Superior temporal gyrus (tissue), 1 donor: ENCODE measurements at regions not wholly inside any gene's neighbourhood (a gene's known extent, or its start where the extent isn't known, plus 50 kb on each side); places are given as distances from the start of the nearest gene placed in this dataset.
"Not testable (repeated sequence)": the region's sequence is repeated elsewhere in the genome, so short reads cannot be mapped to it uniquely, and the experiment has no call there.

Experiments
- DNase-seq: peaks from one replicate; pipeline ENCODE4 v3.0.0-alpha.2; 2016; ENCODE audit errors: extremely low spot score

DNA sequence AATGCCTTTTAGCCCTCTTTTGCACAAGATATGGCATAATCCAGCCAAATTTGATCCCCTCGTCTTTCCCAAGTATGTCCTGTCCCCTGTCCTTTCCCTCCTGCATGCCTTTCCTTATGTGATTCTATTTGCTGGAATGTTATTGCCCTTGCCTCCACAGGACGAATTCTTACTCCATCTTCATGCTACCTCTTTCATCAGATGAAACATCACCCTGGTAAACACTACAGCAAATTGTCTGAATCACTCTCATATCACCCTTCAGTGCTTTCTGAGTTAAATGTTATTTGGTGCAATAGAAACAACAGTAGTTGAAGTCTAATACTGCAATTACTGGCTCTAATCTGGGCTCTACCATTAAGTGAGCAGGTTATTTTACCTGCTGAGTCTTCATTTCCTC, 52.2 kb upstream of the FAT1 start:
- no peak for DNase-seq

DNA sequence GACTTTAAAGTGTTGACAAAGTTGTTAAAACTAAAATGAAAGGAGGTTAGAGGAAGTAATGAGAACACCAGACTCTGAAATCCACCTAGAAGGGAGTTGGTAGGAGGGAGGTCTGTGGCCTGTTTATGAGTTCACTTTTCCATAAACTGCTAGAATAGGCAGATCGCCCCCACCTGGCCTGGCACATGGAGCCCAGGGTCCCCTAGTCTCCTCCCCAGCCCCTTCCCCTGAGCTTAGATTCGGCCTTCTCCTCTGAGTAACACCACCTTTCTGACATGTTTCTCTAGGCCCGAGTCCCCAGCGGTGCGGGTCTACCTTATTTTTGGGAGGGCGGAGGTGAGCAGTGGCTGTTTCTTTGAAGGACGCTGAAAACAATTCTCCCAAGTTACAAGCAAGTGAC, 54.5 kb upstream of the FAT1 start:
- DNase-seq = no peak

DNA sequence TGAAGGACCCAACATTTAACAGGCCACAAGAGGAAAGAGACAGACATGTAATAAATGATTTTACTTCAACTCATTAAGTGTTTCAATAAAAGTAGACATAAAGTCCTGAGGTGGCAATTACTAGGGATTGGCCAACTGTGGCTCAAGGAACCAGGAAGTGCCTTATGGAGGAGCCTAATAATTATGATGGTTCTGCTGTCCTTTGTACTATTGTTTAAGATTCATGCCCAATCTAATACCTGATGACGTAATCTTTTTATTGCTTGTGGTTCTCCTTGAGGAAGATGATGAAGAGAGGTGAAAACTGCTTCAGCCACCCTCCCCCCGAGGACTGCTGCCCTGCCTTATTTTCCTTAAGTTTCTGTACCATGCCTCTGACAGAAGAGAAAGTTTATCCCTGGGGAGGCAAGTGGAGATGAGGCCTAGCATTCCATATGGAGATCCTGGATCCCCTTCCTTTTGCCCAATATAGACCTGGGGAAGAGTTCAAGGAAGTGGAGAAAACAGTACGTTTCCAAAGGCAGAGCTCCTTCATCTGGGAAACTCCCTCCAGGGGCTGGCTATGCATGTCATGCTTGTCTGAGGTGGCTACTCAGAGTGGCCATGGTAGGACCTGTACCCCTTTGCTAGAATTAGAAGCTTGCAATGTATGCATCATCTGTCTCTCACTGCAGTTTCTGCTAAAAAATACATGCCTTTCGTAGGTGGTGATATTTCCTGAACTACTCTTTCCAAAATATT, 56.8 kb upstream of the FAT1 start:
- DNase-seq = no peak

DNA sequence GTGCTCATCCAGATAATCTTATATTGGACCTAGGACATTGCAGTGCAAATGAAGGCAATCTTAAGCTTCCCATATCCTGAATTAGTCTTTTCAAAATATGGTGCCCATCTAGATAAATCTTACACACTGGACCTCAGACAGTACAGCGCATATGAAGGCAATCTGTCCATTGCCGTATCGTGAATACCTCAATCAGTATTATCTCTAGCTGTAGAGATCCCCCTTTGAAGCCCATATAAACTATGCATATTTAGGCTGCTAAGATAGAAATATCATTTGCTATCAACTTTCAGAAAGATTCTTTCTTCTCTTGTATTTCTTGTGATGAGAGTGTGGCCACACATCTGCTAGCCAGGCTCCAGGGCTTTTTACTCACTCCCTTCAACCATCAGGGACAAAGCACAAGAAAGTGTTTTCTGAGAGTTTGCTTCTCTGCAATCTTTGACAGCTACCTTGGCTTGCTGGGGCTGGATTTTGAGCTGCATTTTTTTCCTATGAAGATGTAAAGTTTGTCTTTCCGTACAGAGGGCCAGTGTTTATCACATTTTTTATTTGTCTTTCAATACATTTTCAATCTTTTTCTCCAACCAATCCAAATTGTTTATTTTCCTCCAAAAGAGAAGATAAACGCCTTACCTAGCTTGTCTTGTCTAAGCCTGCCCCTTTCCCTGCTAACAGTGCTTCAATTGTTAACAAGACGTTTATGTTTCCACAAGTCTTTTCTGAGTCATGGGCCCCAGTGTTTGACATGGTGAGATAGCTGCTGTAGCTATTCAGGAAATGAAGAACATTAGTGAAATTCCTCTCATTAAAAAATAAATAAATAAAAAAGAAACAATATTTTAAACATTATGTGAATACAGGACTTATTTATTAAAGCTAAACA, 57.6 kb upstream of the FAT1 start:
- no peak for DNase-seq

DNA sequence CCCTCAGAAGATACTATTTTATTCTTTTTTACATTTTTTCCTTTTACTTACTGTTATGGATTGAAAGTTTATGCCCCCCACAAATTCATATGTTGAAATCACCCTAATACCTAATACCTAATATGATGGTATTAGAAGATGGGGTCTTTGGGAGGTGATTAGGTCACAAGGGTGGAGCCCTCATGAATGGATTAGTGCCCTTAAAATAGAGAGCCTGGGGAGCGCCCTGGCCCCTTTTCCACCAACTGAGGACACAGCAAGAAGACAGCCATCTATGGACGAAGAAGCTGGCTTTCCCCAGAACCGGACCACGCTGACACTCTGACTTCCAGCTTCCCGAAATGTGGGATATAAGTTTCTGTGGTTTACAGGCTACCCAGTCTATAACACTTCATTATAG, 58.6 kb upstream of the FAT1 start:
- no peak for DNase-seq

DNA sequence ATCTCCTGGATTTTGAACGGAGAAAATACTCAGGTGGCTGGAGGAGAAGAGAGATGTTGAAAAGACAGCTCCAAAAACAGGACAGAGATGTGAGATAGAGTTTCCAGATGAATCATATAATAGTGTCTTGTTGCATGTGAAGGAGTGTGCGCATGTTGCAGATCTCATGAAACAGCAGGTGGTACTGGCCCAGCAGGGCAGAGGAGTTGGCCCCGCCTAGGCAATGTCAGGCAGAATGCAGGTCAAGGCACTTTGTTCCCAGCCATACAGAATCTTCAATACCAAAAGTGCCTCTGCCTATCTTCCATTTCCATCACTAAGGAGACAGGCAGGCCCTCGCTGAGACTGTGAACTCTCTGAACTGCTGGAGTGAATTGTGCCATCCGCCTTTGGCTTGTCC, 63.9 kb upstream of the FAT1 start:
- DNase-seq = no peak

DNA sequence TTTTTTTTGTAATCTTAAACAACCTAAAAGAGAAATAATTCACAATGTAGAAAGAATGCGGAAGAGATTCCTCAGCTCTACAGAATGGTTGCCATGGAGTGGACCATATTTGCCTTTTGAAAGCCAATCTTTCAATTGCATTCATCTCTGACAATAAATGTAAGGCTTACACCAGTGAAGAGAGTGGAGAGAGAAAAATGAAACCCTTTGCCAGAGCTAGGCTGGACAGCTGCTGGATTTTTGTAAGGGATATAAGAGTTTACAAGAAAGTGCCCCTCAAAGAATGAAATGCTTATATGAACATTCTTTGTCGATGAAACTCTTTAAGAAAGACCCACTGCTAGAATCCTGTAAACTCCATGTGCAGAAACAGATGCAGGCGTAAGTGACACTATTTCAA, 66.0 kb upstream of the FAT1 start:
- DNase-seq = no peak

DNA sequence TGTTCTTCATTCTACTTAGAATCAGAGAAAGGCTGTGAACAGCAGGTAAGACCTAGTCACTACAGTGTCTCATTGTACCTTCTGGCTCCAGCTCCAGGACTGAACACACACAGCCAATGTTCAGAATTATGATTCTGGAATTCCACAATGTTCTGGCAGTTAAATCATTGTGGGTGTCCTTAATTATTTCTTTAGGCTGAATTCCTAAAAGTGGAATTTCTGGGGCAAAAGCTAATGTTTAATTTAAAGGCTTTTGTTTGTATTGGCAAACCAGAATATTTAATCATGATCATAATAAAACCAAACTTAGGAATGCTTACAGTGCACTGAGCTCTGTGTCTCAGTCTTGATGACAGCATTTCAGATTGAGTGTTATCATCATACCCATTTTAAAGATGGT, 67.0 kb upstream of the FAT1 start:
- no peak for DNase-seq

DNA sequence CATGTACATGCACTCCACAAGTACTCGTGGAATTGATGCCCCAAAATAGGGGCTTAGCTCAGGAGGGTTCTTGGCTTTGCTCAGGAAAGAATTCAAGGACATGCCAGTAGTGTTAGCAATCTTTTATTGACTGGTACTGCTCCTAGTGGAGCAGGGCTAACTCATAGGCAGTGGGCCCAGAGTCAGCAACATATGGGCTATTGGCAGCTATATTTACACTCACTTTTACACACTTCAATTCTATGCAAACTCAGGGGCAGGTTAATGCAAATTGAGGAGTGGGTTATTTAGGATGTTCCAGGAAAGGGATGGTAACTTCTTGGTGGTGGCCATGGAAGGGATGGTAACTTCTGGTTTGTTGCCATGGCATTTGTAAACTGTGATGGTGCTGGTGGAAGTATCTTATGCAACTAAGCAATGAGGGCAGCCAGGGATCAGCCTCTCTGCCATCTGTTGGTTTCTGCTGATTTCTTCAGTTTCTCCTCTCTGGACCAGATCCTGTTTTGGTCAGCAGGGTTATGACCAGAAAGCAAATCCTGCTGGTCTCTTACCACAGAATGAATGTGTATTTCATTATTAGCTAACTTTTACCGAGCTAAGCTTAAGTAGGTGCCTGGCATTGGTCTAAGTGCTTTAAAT, 69.2 kb upstream of the FAT1 start:
- no peak for DNase-seq

DNA sequence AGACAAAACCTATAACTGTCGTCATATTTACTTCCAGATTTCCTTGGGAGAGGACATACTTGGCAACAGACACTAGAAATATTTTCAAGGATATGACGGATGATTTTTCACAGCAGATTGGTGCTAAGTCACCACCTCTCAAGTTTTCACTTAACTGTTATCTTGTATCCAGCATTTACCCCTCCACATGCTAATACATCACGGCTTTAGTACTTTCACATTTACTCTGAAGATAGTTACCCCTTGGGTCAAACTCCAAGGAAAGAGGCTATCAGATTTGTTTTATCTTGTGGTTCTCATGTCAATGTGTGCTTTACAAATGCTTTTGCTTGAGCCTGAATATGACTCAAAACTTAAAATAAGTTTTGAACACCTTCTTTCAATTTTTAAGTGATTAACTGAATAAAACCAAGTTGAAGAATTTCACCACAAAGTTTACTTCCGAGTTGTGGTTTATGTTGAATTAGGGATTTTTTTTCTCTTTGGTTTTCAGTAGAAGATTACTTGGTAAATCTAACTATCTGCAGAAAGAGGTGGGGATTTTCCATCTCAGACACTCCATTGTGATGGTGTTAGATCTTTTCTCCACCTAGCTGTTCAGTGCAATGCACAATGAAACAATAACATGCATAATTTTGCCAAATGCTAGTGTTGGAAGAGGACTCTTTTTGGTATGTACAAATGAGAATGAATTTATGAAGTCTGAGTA, 75.4 kb upstream of the FAT1 start:
- DNase-seq = no peak

DNA sequence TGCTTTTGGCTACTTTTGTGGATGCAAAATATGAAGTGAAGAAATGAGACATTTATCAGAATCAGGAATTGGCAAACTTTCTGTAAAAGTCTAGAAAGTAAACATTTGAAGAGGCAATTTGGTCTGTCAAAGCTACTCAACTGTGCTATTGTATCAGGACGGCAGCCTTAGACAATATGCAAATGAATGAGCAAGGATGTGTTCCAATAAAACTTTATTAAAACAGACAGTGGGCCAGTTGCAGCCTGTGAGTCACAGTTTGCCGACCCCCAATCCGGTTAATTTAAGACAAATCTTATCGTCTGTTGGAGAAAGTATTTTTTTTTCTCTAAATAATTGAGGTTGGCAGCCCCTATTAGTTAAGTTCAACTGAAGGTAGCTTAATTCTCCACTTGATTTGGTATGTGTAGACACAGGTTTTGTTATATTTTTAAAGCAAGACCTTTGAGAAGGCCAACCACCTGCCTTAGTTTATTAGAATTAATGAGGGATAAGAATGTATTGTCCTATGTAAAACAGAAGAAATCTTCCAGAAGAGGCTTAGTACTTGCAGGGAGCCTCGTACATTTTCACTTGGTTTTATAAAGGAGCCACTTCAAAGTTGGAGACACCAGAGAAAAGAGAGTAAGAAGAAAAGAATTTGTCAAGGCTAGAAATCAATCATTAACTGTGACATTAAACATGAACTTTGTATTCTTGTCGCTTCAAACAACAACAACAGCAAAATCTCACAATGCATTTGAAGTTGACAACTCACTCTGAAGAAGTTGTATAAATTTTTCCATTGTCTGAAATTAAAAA, 81.6 kb upstream of the FAT1 start:
- no peak for DNase-seq

DNA sequence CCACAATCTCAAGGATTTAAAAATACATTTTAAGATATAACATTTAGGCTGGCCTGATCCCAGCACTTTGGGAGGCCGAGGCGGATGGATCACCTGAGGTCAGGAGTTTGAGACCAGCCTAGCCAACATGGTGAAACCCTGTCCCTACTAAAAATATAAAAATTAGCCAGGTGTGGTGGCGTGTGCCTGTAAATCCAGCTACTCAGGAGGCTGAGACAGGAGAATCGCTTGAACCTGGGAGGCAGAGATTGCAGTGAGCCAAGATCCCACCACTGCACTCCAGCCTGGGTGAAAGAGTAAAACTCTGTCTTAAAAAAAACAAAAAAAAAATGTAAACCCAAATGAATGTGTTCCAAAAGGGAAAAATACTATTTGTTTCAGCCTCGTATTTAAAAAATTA, 82.3 kb upstream of the FAT1 start:
- not testable (repeated sequence) for DNase-seq

DNA sequence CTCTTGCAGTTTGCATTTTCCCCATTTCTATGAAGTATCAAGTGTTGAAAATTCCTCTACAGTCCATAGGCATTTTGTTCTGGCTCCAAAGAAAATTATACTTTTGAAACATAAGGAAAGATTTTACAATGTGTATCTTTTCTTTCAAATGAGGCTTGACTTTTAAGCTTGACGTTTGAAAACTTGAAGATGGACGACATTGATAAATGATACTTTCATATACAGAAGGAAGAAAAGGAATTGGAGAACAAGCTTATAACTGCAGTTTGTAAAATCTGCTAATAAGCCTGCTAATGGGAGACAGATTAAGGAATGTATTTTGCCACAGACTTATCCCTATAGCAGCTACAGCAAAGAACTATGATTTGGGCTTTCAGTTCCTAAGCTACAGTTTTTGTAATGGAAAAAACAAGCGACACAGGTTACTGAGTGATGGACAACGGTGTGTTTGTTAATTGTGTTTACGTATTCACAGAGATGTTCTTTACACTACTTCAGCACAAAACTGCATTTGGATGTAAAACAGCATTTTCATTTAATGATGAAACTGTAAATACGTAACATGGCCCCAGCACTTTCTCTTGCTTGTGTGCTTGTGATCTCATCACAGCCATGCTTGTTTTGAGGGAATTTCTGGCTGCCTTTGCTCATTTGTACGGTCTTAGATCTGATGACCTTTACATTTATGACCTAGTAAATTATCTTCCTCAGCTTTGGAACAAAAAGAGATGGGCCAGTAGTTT, 83.2 kb upstream of the FAT1 start:
- no peak for DNase-seq

DNA sequence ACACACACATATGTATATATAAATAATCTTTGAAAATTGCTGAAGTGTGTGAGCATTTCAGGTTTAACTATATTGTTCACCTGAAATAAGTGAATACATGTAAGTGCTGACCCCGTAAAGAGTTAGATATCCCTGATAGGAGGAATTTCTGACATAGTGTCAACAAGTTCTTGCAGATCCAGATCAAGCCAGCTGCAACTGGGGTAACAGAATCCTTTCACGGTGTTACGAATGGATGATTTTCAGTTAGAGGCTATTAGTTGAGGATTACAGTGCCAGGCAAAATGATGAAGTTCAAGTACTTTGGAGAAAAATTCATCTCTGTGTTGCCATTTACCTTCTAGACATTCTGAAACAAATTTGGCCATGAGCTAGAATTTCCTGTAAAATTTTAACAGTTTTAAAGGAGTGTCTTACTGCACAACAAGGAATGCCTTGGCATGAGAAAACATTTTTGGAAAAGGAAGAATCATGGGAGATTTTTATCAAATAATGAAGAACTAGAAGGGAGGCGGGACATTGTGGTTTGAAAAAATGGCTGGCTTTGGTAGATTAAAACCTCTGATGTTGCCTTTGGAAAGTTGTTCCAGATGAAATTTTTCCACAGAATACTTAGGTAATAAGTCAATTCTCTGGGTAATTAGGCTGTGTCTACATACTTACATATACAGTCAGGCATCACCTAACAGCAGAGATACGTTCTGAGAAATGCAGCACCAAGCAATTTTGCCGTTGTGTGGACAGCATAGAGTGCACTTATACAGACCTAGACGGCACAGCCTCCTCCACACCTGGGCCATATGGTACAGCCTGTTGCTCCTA, 84.4 kb upstream of the FAT1 start:
- no peak for DNase-seq

DNA sequence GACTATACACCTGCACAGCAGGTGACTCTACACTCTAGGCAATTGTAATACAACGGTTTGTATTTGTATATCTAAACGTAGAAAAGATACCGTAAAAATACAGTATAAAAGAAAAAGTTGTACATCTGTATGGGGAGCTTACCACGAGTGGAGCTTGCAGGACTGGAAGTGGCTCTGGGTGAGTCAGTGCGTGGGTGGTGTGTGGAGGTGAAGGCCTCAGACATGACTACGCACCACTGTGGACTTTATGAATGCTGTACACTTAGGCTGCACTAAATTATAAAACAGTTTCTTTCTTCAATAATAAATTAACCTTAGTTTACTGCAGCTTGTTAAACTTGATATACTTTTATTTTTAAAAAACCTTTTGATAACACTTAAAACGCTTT, 85.0 kb upstream of the FAT1 start:
- DNase-seq = no peak

DNA sequence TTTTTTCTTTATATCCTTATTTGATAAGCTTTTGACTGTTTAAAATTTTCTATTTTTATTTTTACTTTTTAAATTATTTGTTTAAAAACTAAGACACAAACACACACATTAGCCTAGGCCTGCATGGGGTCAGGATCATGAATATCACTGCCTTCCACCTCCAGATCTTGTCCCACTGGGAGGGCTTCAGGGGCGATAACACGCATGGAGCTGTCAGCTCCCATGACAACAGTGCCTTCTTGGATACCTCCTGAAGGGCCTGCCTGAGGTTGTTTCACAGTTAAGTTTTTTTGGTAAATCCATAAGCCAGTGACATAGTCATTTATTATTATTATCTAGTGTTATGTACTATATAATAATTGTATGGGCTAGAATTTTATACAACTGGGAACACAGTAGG, 85.4 kb upstream of the FAT1 start:
- no peak for DNase-seq

DNA sequence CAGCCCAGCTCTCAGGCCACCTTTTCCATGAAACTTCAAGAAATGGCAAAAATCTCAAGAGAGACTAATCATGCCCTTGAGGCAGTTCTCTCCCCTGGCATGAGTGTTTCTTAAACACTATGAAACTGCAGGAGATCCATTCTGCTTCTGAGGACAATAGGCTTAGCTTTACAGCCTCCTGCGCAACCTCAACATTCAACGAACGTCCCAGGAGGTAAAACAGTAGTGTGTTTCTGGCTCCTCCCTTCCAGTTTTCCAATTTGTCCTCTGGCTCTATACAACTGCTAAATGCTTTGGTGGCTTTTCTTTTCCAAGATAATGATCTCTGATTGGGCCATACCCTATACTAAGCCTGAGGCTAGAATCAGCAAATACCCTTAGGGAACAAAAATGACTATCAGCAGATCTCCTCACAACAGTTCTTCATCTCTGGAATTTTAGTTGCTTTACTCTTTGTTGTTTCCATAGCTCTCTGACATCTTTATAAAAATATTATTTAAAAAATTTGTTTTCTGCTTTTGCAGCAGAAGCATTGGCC, 87.0 kb upstream of the FAT1 start:
- no peak for DNase-seq

DNA sequence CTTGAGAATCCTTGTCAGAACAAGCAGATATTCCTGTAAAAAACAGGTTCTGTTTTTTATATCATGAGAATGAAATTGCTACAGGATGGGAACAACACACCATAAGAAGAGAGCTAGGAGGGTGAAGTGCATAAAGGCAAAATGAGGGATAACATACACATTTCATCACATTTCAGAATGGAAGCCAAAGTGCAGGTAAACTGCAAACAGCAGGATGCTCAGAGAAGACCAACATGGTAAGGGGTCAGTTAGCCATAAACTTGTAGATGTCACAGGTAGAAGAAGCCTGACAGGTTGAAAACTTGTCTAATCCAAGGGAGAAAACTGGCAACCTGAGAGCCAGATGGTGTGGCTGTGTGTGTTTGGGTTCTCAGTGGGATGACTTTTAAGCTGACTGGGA, 88.9 kb upstream of the FAT1 start:
- DNase-seq = no peak

DNA sequence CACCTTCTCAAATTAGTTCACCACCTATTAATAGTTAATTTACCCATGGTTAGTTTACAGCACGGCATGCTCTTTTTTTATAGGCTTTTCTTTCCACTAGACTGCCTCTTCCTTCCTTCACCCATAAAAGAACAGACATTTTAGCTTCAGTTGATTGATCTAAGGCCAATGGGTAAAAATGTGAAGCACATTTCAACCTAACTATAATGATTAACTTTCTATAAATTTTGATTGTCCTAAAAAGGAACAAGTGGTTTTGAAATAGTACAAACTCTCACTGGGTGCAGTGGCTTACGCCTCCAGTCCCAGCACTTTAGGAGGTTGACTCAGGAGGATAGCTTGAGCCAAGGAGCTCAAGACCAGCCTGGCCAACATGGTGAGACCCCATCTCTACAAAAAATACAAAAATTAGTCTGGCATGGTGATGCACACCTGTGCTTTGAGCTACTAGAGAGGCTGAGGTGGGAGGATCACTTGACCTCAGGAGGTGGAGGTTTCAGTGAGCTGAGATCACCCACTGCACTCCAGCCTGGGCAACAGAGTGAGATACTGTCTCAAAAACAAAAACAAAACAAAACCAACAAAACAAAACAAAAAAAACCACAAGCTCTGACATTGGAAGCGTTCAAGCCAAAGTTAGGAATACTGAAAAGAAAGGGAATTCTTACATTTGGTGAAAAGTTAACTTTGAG, 89.9 kb upstream of the FAT1 start:
- no peak for DNase-seq
